ENCODE measurements at regions not wholly inside any gene's neighbourhood (a gene's known extent, or its start where the extent isn't known, plus 50 kb on each side); places are given as distances from the start of the nearest gene placed in this dataset.
"Not testable (repeated sequence)": the region's sequence is repeated elsewhere in the genome, so short reads cannot be mapped to it uniquely, and the experiment has no call there.

DNA sequence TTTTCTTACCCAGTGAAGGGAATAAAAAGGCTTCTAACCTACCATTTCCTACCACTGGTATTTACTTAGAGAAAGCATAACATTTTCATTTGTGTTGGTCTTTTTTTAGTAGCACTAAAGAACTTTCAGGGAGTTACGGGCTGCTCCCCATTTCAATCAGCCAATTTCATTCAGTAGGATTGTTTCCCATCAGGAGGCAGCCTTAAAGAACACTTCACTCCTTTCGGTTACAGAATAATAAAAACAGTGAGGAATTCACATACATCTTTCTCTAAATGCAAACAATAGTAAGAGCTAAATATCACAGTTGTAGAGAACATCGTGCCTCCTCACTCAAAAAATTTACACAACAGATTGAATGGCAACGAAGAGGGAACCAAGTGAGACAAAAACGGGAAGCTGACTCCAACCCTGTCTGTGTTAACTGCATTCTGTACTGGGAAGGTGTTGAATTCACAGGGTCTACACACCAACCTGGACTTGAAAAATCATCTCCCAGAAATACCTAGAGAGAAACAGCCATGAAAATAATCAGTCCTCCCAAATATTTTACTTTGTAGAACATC lies 55.5 kb upstream of the ABLIM1 start:
- no peaks in the 10 kb centered on the region for H3K27me3 Mint-ChIP-seq (ENCODE audit: insufficient read depth)
- H3K4me1 Mint-ChIP-seq (ENCODE audit: low read depth), result peaks cover 65% of the 10 kb centered on the region
- no peaks in the 10 kb centered on the region for H3K9me3 Mint-ChIP-seq
- H3K4me3 Mint-ChIP-seq, result peak overlapping the region; percentile 58
- DNase-seq, result no peak
- peak overlapping the region; percentile 65 for H3K27ac Mint-ChIP-seq
- TF ChIP-seq, protein P1, sequence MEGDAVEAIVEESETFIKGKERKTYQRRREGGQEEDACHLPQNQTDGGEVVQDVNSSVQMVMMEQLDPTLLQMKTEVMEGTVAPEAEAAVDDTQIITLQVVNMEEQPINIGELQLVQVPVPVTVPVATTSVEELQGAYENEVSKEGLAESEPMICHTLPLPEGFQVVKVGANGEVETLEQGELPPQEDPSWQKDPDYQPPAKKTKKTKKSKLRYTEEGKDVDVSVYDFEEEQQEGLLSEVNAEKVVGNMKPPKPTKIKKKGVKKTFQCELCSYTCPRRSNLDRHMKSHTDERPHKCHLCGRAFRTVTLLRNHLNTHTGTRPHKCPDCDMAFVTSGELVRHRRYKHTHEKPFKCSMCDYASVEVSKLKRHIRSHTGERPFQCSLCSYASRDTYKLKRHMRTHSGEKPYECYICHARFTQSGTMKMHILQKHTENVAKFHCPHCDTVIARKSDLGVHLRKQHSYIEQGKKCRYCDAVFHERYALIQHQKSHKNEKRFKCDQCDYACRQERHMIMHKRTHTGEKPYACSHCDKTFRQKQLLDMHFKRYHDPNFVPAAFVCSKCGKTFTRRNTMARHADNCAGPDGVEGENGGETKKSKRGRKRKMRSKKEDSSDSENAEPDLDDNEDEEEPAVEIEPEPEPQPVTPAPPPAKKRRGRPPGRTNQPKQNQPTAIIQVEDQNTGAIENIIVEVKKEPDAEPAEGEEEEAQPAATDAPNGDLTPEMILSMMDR (IDR thresholded peaks at IDR 0.05), result no peak
- no peaks in the 10 kb centered on the region for H3K36me3 Mint-ChIP-seq (ENCODE audit: low read depth)

DNA sequence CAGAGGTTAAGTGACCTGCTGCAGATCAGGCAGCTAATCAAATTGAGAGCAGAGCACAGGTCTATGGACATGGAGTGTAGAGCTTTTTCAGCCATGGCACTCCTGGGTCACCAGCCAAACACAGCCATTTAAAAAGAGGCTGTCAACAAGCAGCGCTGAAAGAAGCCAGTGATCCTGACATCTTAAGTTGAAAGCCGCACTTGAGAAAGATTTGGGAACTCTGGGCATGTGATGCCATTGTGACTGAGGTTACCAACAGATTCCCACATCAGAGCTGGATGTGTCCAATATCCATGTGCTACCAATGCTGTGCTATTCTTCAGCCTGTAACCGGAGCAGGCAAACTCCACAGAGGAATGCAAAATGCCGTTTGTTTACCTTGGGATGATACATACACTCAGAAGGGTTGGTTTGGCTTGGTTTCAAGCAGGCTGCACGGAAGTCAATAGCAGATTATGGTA lies 56.2 kb upstream of the ABLIM1 start:
- Mint-ChIP-seq H3K4me1 (ENCODE audit: low read depth) (peaks cover 58% of the 10 kb centered on the region), H3K4me3 (peak overlapping the region; percentile 58), H3K36me3 (ENCODE audit: low read depth) (no peaks in the 10 kb centered on the region), H3K27ac (peak overlapping the region; percentile 65), H3K9me3 (no peaks in the 10 kb centered on the region), H3K27me3 (ENCODE audit: insufficient read depth) (no peaks in the 10 kb centered on the region)
- DNase-seq, result peak; percentile 89
- TF ChIP-seq, protein P1 (IDR thresholded peaks at IDR 0.05), result no peak

DNA sequence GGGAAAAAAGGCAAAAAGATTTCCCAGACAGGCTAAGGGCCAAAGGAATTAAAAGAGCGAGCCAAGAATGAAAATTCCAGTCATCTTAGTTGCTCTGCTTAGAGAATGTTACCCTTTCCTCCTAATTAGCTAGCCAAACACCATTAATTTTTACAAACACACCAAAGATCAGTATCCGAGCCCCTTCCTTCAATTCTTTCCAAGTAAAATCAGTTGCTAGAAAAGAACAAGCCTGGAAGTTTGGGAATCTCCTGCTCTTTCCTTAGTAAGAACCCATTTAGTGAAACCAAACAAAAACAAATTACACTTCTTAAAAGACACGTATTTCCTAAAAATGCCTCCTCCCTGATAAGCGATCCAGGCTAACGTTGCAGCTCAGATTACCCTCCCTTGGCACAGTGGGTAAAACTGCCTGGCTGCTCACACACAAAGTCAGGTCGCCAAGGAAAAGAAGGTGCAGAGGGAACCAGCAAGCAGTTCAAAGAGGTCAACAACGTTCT lies 57.1 kb upstream of the ABLIM1 start:
- H3K9me3 Mint-ChIP-seq, result no peaks in the 10 kb centered on the region
- peak overlapping the region; percentile 58 for H3K4me3 Mint-ChIP-seq
- H3K27me3 Mint-ChIP-seq (ENCODE audit: insufficient read depth), result no peaks in the 10 kb centered on the region
- TF ChIP-seq, protein P1 (IDR thresholded peaks at IDR 0.05), result no peak
- peak; percentile 63 for DNase-seq
- H3K27ac Mint-ChIP-seq, result peak overlapping the region; percentile 65
- H3K36me3 Mint-ChIP-seq (ENCODE audit: low read depth), result peaks cover 4% of the 10 kb centered on the region; the same call in 1 of the 2 replicates
- H3K4me1 Mint-ChIP-seq (ENCODE audit: low read depth), result peaks cover 49% of the 10 kb centered on the region

DNA sequence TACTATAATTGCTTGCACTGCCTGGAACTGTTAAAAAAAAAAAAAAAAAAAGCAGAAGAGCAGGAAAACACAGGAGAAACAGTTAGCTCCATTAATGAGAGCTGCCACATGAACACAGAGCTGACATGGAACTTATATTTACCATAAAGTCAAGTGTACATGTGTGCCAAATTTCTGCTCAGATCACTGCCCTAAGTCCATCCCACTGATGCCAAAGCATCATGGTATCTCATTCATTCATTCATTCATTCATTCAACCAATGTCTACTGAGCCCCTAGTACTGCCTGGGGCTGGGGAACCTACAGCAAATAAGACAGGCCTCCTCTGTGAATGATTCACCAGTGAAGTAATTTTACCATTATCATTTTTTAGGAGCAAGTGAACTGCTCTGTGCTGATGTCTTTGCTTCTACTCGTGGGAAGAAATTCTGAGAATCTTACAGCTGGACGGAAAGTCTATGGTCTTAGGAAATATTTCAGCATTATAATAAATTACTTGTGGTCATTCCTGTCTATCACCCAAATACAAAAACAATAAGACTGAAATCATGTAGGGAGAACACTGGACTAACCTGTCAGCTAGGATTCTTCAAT lies 58.8 kb upstream of the ABLIM1 start:
- H3K4me3 Mint-ChIP-seq, result no peak overlapping the region
- peaks cover 47% of the 10 kb centered on the region for H3K4me1 Mint-ChIP-seq (ENCODE audit: low read depth)
- H3K36me3 Mint-ChIP-seq (ENCODE audit: low read depth), result peaks cover 4% of the 10 kb centered on the region; the same call in 1 of the 2 replicates
- DNase-seq, result no peak
- no peak overlapping the region for H3K27ac Mint-ChIP-seq
- TF ChIP-seq, protein P1 (IDR thresholded peaks at IDR 0.05), result no peak
- H3K27me3 Mint-ChIP-seq (ENCODE audit: insufficient read depth), result no peaks in the 10 kb centered on the region
- H3K9me3 Mint-ChIP-seq, result no peaks in the 10 kb centered on the region

DNA sequence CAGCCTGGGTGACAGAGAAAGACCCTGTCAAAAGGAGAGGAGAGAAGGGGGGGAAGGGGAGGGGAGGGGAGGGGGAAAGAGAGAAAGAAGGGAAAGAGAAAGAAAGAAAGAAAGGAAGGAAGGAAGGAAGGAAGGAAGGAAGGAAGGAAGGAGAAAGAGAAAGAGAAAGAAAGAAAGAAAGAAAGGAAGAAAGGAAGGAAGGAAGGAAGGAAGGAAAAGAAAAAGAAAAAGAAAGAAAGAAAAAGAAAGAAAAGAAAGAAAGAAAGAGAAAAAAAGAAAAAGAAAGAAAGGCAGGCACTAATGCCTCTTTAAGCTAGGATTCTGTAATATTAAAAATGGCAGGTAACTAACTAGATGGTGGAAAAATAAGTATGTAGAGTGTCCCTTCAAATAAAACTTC lies 59.8 kb upstream of the ABLIM1 start:
- H3K27ac Mint-ChIP-seq; H3K9me3 Mint-ChIP-seq; DNase-seq; H3K4me3 Mint-ChIP-seq; H3K36me3 Mint-ChIP-seq (ENCODE audit: low read depth); H3K27me3 Mint-ChIP-seq (ENCODE audit: insufficient read depth): not testable (repeated sequence)
- peaks cover 44% of the 10 kb centered on the region for H3K4me1 Mint-ChIP-seq (ENCODE audit: low read depth)

DNA sequence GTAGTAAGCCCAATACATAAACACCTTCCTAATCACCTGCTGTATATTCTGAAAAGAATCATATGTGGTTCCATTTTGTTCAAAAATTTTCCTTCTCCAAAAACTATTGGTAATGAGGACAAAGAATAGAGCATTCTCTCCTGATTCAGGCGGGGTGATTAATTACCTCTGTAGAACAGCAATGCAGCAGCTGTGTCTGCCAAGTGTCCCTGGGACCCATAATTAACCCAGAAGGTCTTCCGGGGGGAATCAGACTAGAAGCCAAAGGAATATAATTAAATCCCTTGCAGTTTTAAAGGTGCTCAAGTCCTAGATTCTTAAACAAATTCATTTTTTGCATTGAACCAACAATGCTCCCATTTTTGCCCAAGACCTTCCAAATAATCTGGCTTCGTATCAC lies 60.3 kb upstream of the ABLIM1 start:
- Mint-ChIP-seq H3K4me3 (no peak overlapping the region), H3K9me3 (no peaks in the 10 kb centered on the region), H3K27ac (no peak overlapping the region), H3K4me1 (ENCODE audit: low read depth) (peaks cover 44% of the 10 kb centered on the region), H3K36me3 (ENCODE audit: low read depth) (peaks cover 4% of the 10 kb centered on the region; the same call in 1 of the 2 replicates), H3K27me3 (ENCODE audit: insufficient read depth) (no peaks in the 10 kb centered on the region)
- TF ChIP-seq, protein P1 (IDR thresholded peaks at IDR 0.05), result no peak
- no peak for DNase-seq
